ENCODE measurements at regions not wholly inside any gene's neighbourhood (a gene's known extent, or its start where the extent isn't known, plus 50 kb on each side); places are given as distances from the start of the nearest gene placed in this dataset.

- TF ChIP-seq CTCF (IDR thresholded peaks at IDR 0.05) = no peak
- intact Hi-C loops (cut with DNase I) = no loop called here
Measured at GRCh38 chr12:116337312-116337711, 59.8 kb upstream of the MED13L start.

GRCh38 chr12:116338064-116338846 is 60.8 kb upstream of the MED13L start:
- H3K36me3 ChIP-seq = no peaks in the 10 kb centered on the region
- intact Hi-C loops (cut with DNase I) = no loop called here

More at GRCh38 chr12:116337312-116337711, 59.8 kb upstream of the MED13L start:
- Histone ChIP-seq H3K27ac (no peak overlapping the region), H3K9me3 (no peaks in the 10 kb centered on the region), H3K36me3 (no peaks in the 10 kb centered on the region), H3K4me1 (peaks cover 0 to 12% of the 10 kb centered on the region in 2 donors), H3K27me3 (no peaks in the 10 kb centered on the region), H3K4me3 (no peak overlapping the region)
- no peak for ATAC-seq
- DNase-seq = no peak

GRCh38 chr12:116339062-116339461 is 61.6 kb upstream of the MED13L start:
- intact Hi-C loops (cut with DNase I) = no loop called here
- H3K9me3 ChIP-seq = no peaks in the 10 kb centered on the region
- H3K27ac ChIP-seq = no peak overlapping the region
- no peak overlapping the region for H3K4me3 ChIP-seq
- no peaks in the 10 kb centered on the region for H3K27me3 ChIP-seq
- TF ChIP-seq CTCF (IDR thresholded peaks at IDR 0.05) = no peak
- ATAC-seq (peak; percentile 92), DNase-seq (peak in 1 of 4 donors; percentile 46)
- no peaks in the 10 kb centered on the region for H3K36me3 ChIP-seq
- H3K4me1 ChIP-seq = peaks cover 0 to 12% of the 10 kb centered on the region in 2 donors

More at GRCh38 chr12:116338064-116338846, 60.8 kb upstream of the MED13L start:
- no peak for TF ChIP-seq CTCF (IDR thresholded peaks at IDR 0.05)
- no peaks in the 10 kb centered on the region for H3K9me3 ChIP-seq
- H3K27me3 ChIP-seq = no peaks in the 10 kb centered on the region
- DNase-seq (no peak), ATAC-seq (no peak)
- peaks cover 0 to 12% of the 10 kb centered on the region in 2 donors for H3K4me1 ChIP-seq
- H3K27ac ChIP-seq = no peak overlapping the region
- no peak overlapping the region for H3K4me3 ChIP-seq

- no peaks in the 10 kb centered on the region for H3K27me3 ChIP-seq
- H3K27ac ChIP-seq = no peak overlapping the region
- DNase-seq (no peak), ATAC-seq (no peak)
- TF ChIP-seq CTCF (IDR thresholded peaks at IDR 0.05) = no peak
- peaks cover 0 to 12% of the 10 kb centered on the region in 2 donors for H3K4me1 ChIP-seq
- intact Hi-C loops (cut with DNase I) = no loop called here
- H3K36me3 ChIP-seq = no peaks in the 10 kb centered on the region
- H3K9me3 ChIP-seq = no peaks in the 10 kb centered on the region
- H3K4me3 ChIP-seq = no peak overlapping the region
Measured at GRCh38 chr12:116339800-116340371, 62.4 kb upstream of the MED13L start.

- ATAC-seq = no peak
- intact Hi-C loops (cut with DNase I) = no loop called here
- H3K9me3 ChIP-seq = no peaks in the 10 kb centered on the region
Measured at GRCh38 chr12:116343331-116343884, 65.9 kb upstream of the MED13L start.

More at GRCh38 chr12:116343331-116343884, 65.9 kb upstream of the MED13L start:
- H3K27ac ChIP-seq = no peak overlapping the region
- no peaks in the 10 kb centered on the region for H3K36me3 ChIP-seq
- DNase-seq = no peak
- H3K27me3 ChIP-seq = no peaks in the 10 kb centered on the region
- TF ChIP-seq CTCF (IDR thresholded peaks at IDR 0.05) = no peak
- peaks cover 0 to 12% of the 10 kb centered on the region in 2 donors for H3K4me1 ChIP-seq
- no peak overlapping the region for H3K4me3 ChIP-seq
